H1 (cell line): ENCODE measurements at regions not wholly inside any gene's neighbourhood (a gene's known extent, or its start where the extent isn't known, plus 50 kb on each side); places are given as distances from the start of the nearest gene placed in this dataset.

Experiments used
- BACH1 ChIP-seq: IDR thresholded peaks from 2 replicates; pipeline ENCODE4 v1.6.1; 2012; ENCODE audit warnings: low read length, improper control_type of control experiment
- CEBPB ChIP-seq: IDR thresholded peaks from 2 replicates; pipeline ENCODE4 v1.6.1; 2012; ENCODE audit warnings: low read depth, low read length
- CTCF ChIP-seq, 3 experiments: IDR thresholded peaks; 1 replicate in 2 of 3; 2 replicates in 1 of 3; pipeline versions ENCODE4 v1.5.1 to v1.6.1; 2011; ENCODE audit warnings: low read length in 3 of 3, mild to moderate bottlenecking in 3 of 3, inconsistent platforms in 2 of 3, low read depth in 1 of 3, moderate library complexity in 1 of 3; ENCODE audit not compliant: insufficient read depth in 1 of 3; ENCODE audit errors: control extremely low read depth in 1 of 3
- EZH2 ChIP-seq: fragments of 200-600 bp; sonication (generic); IDR thresholded peaks from 2 replicates; pipeline ENCODE4 v1.7.1; 2012; ENCODE audit warnings: low read depth, mild to moderate bottlenecking, moderate library complexity, low read length, inconsistent platforms; ENCODE audit not compliant: severe bottlenecking
- HDAC2 ChIP-seq, 2 experiments: fragments of 300-600 bp in 1 of 2; sonication (generic) in 1 of 2; IDR thresholded peaks; 2 replicates each; pipeline ENCODE4 v1.6.1; 2011 to 2012; ENCODE audit warnings: low read depth in 2 of 2, low read length in 2 of 2, mild to moderate bottlenecking in 2 of 2, moderate library complexity in 2 of 2, borderline replicate concordance in 1 of 2, inconsistent platforms in 1 of 2
- MAFK ChIP-seq: IDR thresholded peaks from 2 replicates; pipeline ENCODE4 v1.6.1; 2012; ENCODE audit warnings: low read depth, mild to moderate bottlenecking, improper control_type of control experiment, low read length
- NRF1 ChIP-seq: IDR thresholded peaks from 2 replicates; pipeline ENCODE4 v1.6.1; 2011; ENCODE audit warnings: mild to moderate bottlenecking, low read depth, low read length, improper control_type of control experiment
- POLR2A ChIP-seq, 2 experiments: IDR thresholded peaks; 1 replicate in 1 of 2; 2 replicates in 1 of 2; pipeline ENCODE4 v1.6.1; 2011; ENCODE audit warnings: low read depth in 2 of 2, low read length in 2 of 2, mild to moderate bottlenecking in 2 of 2; ENCODE audit errors: control extremely low read depth in 1 of 2
- POLR2AphosphoS5 ChIP-seq: IDR thresholded peaks from 2 replicates; pipeline ENCODE4 v1.6.1; 2011; ENCODE audit warnings: low read depth, low read length
- RAD21 ChIP-seq, 2 experiments: IDR thresholded peaks in 1 of 2; conservative IDR thresholded peaks in 1 of 2; 2 replicates each; pipeline ENCODE4 v1.6.1; 2011; ENCODE audit warnings: low read depth in 2 of 2, low read length in 2 of 2, improper control_type of control experiment in 1 of 2, inconsistent platforms in 1 of 2, mild to moderate bottlenecking in 1 of 2, moderate library complexity in 1 of 2
- SIRT6 ChIP-seq: IDR thresholded peaks from one replicate; pipeline ENCODE4 v1.7.1; 2012; ENCODE audit warnings: low read length, inconsistent platforms
- SP4 ChIP-seq: IDR thresholded peaks from 2 replicates; pipeline ENCODE4 v1.6.1; 2012; ENCODE audit warnings: low read length, inconsistent platforms
- TBP ChIP-seq: IDR thresholded peaks from 2 replicates; pipeline ENCODE4 v1.6.1; 2011; ENCODE audit warnings: low read depth, low read length, improper control_type of control experiment
- TF ChIP-seq, protein P1 (sequence below): IDR thresholded peaks from 2 replicates; pipeline ENCODE4 v1.6.1; 2011; ENCODE audit warnings: low read length, improper control_type of control experiment

- TF ChIP-seq, protein P1, sequence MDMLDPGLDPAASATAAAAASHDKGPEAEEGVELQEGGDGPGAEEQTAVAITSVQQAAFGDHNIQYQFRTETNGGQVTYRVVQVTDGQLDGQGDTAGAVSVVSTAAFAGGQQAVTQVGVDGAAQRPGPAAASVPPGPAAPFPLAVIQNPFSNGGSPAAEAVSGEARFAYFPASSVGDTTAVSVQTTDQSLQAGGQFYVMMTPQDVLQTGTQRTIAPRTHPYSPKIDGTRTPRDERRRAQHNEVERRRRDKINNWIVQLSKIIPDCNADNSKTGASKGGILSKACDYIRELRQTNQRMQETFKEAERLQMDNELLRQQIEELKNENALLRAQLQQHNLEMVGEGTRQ, result no peak
- TF ChIP-seq CEBPB (no peak), MAFK (no peak), CTCF (IDR thresholded peaks at IDR 0.05; ENCODE audit: control extremely low read depth in 1 of 3, insufficient read depth in 1 of 3, low read depth in 1 of 3, low read length in 3 of 3) (no peak), POLR2AphosphoS5 (no peak), SP4 (no peak), SIRT6 (no peak), POLR2A (IDR thresholded peaks at IDR 0.05; ENCODE audit: control extremely low read depth in 1 of 2, low read depth in 2 of 2, low read length in 2 of 2) (no peak), RAD21 (IDR thresholded peaks at IDR 0.05 in 1 of 2, conservative IDR thresholded peaks at IDR 0.05 in 1 of 2; ENCODE audit: low read depth in 2 of 2, low read length in 2 of 2) (no peak), EZH2 (no peak), BACH1 (no peak), HDAC2 (IDR thresholded peaks at IDR 0.05; ENCODE audit: borderline replicate concordance in 1 of 2, low read depth in 2 of 2, low read length in 2 of 2) (no peak), TBP (no peak), NRF1 (no peak)
These were observed 987.9 kb downstream of the CCSER2 start for GRCh38 chr10:85316276-85316675.
